ENCODE measurements at regions not wholly inside any gene's neighbourhood (a gene's known extent, or its start where the extent isn't known, plus 50 kb on each side); places are given as distances from the start of the nearest gene placed in this dataset.
"Not testable (repeated sequence)": the region's sequence is repeated elsewhere in the genome, so short reads cannot be mapped to it uniquely, and the experiment has no call there.

GRCh38 chr2:139410147-139410832, 630.1 kb upstream of the NXPH2 start:
- not testable (repeated sequence) for DNase-seq (ENCODE audit: low spot score)

DNA sequence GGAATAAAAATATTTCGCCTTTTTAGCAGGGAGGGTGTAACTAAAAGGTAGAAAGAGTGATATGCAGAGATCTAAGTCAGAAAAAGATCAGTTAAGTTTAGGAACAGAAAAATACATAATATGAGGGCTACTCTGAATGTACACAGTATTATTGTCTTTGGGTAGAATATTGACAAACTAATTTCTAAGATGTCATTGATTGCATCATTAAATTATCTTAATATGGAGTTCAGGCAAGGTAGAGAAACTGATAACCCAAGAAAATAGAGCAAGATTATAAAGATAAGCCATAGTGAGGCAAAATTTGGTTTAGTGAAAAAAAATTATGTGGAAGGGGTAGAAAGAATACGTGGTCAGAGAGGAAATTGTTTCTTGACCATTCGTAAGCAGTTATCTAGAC, 629.0 kb upstream of the NXPH2 start:
- no peak for DNase-seq (ENCODE audit: low spot score)

- no peak for DNase-seq (ENCODE audit: low spot score)
These were observed 623.8 kb upstream of the NXPH2 start for GRCh38 chr2:139403948-139404347.

DNA sequence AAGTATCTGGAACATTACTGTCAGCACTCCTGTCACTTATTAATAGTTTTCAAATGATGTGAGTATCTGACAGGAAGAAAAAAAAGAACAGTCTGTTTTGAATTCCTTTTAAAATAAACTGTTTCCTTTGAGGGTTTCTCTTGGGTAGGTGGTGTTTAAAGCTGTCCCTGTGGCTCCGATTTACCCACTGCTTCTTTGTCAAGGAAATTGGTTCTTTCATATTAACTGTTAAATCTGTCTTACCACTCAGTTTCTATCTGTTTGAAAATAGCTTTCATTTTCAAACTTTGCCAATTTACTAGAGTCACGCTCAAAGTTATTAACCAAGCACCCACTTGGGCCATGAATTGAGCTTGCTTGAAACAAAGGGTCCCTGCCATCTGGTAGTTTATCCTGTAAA, 614.6 kb upstream of the NXPH2 start:
- no peak for DNase-seq (ENCODE audit: low spot score)

DNA sequence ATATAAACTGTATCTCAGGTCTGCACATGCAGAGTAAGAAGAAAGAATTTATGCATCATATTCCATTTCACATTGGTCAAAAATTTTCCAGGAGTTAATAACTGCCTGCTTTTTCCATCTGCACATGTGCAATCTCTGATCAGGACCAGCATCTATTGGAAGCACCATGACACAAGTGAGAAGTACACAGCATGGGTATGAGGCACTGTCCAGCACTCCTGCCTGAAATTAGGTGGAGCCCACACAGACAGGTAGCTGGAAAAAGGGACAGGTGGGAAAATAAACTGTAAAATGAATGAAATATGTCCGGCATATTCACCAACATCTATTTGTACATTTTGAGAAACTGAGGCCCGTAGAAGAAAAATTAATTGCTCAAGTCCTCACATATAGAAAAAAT, 609.2 kb upstream of the NXPH2 start:
- no peak for DNase-seq (ENCODE audit: low spot score)

- DNase-seq (ENCODE audit: low spot score): no peak
These were observed 606.2 kb upstream of the NXPH2 start for GRCh38 chr2:139386401-139386800.

- DNase-seq (ENCODE audit: low spot score): no peak
These were observed 603.3 kb upstream of the NXPH2 start for GRCh38 chr2:139383532-139383931.

- DNase-seq (ENCODE audit: low spot score): no peak
These were observed 599.9 kb upstream of the NXPH2 start for GRCh38 chr2:139380051-139380450.

- DNase-seq (ENCODE audit: low spot score): no peak
These were observed 598.2 kb upstream of the NXPH2 start for GRCh38 chr2:139378373-139378772.

- no peak for DNase-seq (ENCODE audit: low spot score)
These were observed 594.2 kb upstream of the NXPH2 start for GRCh38 chr2:139374296-139374850.

GRCh38 chr2:139369423-139370409, 589.5 kb upstream of the NXPH2 start:
- no peak for DNase-seq (ENCODE audit: low spot score)

- no peak for DNase-seq (ENCODE audit: low spot score)
These were observed 587.2 kb upstream of the NXPH2 start for GRCh38 chr2:139367416-139367815.

- DNase-seq (ENCODE audit: low spot score): no peak
These were observed 586.5 kb upstream of the NXPH2 start for GRCh38 chr2:139366681-139367080.

GRCh38 chr2:139365189-139365588, 585.0 kb upstream of the NXPH2 start:
- no peak for DNase-seq (ENCODE audit: low spot score)

DNA sequence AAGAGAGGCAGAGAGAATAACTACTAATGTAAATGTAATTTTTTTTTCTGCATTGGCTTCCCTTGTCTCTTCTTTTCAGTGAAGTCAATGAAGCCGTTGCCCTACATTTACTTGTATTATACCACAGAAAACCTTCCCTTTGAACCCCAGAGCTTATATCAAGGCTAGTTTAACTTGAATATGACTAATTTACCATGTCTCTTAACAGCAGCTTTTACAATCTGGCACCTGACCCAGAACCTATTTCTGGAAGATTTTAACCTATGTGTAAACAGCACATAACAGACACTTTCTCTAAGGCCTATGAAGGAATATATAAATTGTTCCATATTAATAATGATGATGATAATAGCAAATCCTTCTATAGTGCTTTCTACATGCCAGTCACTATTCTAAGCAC, 580.5 kb upstream of the NXPH2 start:
- no peak for DNase-seq (ENCODE audit: low spot score)

DNA sequence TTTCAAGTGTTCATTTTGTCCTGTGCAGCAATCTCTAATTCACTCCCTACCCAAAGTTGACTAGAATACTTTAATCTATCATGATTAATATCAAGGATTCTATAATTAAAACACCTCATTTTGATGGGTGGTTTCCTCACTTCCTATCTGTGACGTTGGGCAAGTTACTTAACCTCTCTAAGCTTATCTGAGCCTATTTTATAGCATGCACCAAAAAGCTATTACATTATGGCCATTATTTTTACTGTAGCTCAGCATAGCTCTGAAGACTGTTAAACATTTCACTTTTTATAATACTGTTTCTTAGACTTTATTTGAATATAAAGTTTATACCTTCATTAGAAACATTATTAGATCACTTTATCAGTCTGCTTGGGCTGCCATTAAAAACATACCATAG, 579.6 kb upstream of the NXPH2 start:
- no peak for DNase-seq (ENCODE audit: low spot score)

DNA sequence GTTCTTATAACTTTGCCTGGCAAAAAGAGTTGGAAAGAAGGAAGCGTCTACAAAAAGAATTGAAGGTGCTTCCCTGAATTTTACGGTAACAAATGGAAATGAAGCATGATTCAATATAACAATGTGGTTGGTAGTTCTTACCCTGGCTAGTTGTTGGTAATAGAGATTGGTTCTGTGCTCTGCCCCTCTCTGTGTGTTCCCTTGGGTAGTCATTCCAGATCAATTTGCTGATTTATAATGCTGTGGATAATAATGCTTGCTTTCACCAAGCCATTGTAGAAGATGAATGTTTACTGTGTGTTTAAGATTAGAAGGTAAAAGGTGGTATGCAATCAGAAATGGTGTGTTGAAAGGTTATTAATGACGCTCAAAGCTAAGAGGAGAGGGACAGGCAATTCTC, 577.8 kb upstream of the NXPH2 start:
- DNase-seq (ENCODE audit: low spot score): no peak

- no peak for DNase-seq (ENCODE audit: low spot score)
These were observed 574.3 kb upstream of the NXPH2 start for GRCh38 chr2:139354518-139354917.

DNA sequence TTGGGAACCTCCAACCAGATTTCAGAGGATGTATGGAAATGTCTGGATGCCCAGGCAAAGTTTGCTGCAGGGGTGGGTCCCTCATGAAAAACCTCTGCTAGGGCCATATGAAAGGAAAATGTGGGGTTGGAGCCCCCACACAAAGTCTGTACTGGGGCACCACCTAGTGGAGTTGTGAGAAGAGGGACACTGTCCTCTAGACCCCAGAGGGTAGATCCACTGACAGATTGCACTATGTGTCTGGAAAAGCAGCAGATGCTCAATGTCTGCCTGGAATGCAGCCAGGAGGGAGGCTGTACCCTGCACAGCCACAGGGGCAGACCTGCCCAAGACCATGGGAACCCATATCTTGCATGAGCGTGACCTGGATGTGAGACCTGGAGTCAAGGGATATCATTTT, 573.7 kb upstream of the NXPH2 start:
- no peak for DNase-seq (ENCODE audit: low spot score)

GRCh38 chr2:139317259-139317658, 537.1 kb upstream of the NXPH2 start:
- no peak for DNase-seq (ENCODE audit: low spot score)

DNA sequence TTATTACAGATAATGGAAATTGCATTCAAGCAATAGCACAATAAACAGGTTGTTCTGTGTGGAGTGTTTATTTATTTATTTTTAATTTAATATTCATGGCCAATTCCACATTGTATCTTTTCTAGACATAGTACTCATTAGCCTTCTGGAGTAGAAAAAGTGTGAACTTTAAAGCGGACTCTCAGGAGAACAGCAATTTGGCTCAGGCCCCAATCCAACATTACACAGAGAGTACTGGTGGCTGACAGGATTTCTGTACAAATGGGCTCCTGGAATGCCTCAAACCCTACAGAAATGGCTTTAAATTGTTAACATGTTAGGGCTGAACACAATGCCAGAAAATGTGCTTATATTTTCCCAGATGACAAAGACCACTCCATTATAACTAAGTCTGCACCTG, 533.9 kb upstream of the NXPH2 start:
- no peak for DNase-seq (ENCODE audit: low spot score)

GRCh38 chr2:139296672-139297209, 516.6 kb upstream of the NXPH2 start:
- DNase-seq (ENCODE audit: low spot score): no peak
